Mesothelial cell of epicardium (in vitro differentiated cells): ENCODE measurements at regions not wholly inside any gene's neighbourhood (a gene's known extent, or its start where the extent isn't known, plus 50 kb on each side); places are given as distances from the start of the nearest gene placed in this dataset.

Experiments used
- DNase-seq, 2 experiments: peaks; one replicate each; pipeline ENCODE4 v3.0.0; 2021; ENCODE audit warnings: low spot score in 2 of 2; ENCODE audit not compliant: unreplicated experiment in 2 of 2
- H3K27ac Mint-ChIP-seq: 2 replicates; pipeline ENCODE4 v1.8.0; 2021; ENCODE audit warnings: mixed read lengths
- H3K27me3 Mint-ChIP-seq: 2 replicates; pipeline ENCODE4 v1.8.0; 2021; ENCODE audit warnings: low read depth, mixed read lengths
- H3K36me3 Mint-ChIP-seq: 2 replicates; pipeline ENCODE4 v1.8.0; 2021; ENCODE audit warnings: mixed read lengths
- H3K4me1 Mint-ChIP-seq: 2 replicates; pipeline ENCODE4 v1.8.0; 2021; ENCODE audit warnings: mixed read lengths
- H3K4me3 Mint-ChIP-seq: 2 replicates; pipeline ENCODE4 v1.8.0; 2021; ENCODE audit warnings: mild to moderate bottlenecking, moderate library complexity, mixed read lengths
- H3K9me3 Mint-ChIP-seq: 2 replicates; pipeline ENCODE4 v1.8.0; 2021; ENCODE audit warnings: mixed read lengths
- TF ChIP-seq, protein P1 (sequence below): fragments of 200-600 bp; sonication (generic); IDR thresholded peaks from one replicate; pipeline ENCODE4 v1.5.0; 2021; ENCODE audit warnings: antibody characterized with exemption; ENCODE audit not compliant: unreplicated experiment

DNA sequence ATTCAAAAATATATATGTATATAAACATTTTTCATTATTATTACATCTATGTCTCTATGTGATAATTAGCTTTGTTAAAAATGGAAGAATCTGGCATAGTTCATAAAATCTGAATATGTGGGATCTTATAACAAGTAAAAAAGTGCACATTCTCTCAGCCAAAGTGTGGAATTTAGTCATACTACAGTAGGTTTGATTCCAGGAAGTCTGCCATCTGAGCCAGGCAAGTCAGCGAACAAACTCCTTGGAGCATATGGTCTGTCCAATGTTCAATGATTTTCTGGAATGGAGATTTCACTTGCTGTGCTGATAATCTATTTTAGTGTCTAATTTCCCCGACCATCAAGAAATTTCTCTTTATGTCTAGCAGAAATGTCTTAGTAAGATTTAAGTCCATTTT is 1033.2 kb upstream of the NXPH2 start:
- no peak for DNase-seq
- no peak overlapping the region for H3K4me3 Mint-ChIP-seq
- no peaks in the 10 kb centered on the region for H3K9me3 Mint-ChIP-seq
- TF ChIP-seq, protein P1, sequence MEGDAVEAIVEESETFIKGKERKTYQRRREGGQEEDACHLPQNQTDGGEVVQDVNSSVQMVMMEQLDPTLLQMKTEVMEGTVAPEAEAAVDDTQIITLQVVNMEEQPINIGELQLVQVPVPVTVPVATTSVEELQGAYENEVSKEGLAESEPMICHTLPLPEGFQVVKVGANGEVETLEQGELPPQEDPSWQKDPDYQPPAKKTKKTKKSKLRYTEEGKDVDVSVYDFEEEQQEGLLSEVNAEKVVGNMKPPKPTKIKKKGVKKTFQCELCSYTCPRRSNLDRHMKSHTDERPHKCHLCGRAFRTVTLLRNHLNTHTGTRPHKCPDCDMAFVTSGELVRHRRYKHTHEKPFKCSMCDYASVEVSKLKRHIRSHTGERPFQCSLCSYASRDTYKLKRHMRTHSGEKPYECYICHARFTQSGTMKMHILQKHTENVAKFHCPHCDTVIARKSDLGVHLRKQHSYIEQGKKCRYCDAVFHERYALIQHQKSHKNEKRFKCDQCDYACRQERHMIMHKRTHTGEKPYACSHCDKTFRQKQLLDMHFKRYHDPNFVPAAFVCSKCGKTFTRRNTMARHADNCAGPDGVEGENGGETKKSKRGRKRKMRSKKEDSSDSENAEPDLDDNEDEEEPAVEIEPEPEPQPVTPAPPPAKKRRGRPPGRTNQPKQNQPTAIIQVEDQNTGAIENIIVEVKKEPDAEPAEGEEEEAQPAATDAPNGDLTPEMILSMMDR = no peak
- H3K27me3 Mint-ChIP-seq = no peaks in the 10 kb centered on the region
- no peaks in the 10 kb centered on the region for H3K36me3 Mint-ChIP-seq
- peaks cover 35% of the 10 kb centered on the region for H3K4me1 Mint-ChIP-seq
- H3K27ac Mint-ChIP-seq = no peak overlapping the region

DNA sequence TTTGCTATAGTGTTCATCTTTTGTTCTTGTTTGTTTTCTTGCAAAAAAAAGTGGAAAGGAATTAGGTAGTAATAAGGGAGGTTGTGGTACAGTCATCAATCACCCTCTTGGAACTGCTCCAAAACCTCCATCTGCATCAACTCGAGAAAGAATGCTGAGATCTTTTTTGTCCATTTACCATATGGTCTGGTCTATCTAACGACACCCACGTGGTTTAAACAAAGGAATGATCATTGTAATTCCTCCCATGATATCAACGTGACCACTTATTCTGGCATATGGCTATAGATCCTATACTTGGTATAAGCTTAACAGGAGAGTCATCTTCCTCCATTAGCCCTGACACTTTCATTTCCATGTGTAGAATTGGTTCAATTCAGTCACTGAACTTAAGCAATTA is 1025.3 kb upstream of the NXPH2 start:
- TF ChIP-seq, protein P1 = no peak
- no peak overlapping the region for H3K27ac Mint-ChIP-seq
- no peaks in the 10 kb centered on the region for H3K36me3 Mint-ChIP-seq
- no peak overlapping the region for H3K4me3 Mint-ChIP-seq
- H3K9me3 Mint-ChIP-seq = no peaks in the 10 kb centered on the region
- no peaks in the 10 kb centered on the region for H3K27me3 Mint-ChIP-seq
- H3K4me1 Mint-ChIP-seq = peaks cover 14% of the 10 kb centered on the region
- DNase-seq = no peak

DNA sequence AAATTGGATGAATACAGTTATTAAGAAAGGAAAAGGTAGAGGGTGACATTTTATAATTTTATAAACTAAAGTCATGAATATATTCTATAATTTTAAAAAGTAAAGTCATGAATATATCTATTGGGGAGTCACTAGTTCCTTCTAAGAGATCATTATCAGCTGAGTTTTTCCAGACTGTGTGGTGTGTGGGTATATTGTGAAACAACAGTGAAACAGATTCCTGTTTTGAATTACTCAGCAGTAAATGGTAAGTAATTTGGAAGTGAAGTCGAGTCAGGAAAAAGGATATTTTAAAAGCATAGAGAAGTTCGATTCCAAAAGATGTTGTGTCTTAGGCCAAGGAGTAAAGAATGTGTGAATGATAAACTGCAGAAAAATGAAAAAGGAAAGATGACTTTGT is 1018.2 kb upstream of the NXPH2 start:
- Mint-ChIP-seq H3K36me3 (no peaks in the 10 kb centered on the region), H3K4me3 (no peak overlapping the region), H3K4me1 (peaks cover 11% of the 10 kb centered on the region), H3K9me3 (peaks cover 4% of the 10 kb centered on the region), H3K27me3 (no peaks in the 10 kb centered on the region), H3K27ac (no peak overlapping the region)
- TF ChIP-seq, protein P1 = no peak
- DNase-seq = no peak

DNA sequence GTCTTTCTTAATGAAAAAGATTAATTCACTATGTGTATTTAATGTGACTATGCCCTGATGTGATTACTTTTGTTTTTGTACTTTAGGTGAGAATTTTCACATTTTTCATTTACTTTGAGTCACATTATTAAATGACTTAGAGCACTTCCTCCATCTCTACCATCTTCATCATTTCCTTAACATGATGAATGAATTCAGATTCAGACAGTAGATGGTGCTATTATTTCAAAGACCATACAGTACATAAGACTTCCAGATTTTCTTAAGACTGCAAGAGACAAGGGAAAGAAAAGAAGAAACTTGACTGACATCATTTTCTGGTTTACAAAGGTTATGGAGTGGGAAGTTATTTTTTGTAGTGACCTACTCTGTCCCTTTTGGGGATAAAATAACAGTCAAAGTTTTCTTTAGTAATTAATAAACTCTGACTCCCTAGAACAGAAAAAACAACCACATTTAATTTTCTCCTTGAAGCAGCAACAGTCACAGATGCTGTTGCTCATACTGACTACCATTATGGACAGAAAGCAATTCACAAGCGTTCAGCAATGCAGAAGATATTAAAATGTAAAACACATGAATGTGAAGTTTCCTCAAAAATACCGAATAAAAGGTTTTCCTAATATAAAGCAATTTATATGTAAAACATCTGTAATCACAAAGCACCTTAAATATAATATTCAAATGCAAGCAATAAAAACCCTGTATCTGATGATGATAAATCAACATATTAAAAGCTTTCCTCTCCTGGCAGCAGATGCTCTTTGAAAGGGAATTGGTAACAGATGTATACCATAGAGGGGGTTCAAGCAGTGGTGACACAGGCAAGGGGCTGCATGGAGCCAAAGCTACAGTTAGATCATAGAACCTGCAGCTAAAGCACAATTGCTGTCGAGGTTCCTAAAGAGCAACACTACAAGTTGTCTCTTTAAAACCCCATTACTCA is 1010.9 kb upstream of the NXPH2 start:
- H3K4me1 Mint-ChIP-seq = peaks cover 19% of the 10 kb centered on the region
- H3K9me3 Mint-ChIP-seq = peaks cover 4% of the 10 kb centered on the region
- TF ChIP-seq, protein P1 = no peak
- H3K27ac Mint-ChIP-seq = no peak overlapping the region
- no peak for DNase-seq
- no peak overlapping the region for H3K4me3 Mint-ChIP-seq
- no peaks in the 10 kb centered on the region for H3K36me3 Mint-ChIP-seq
- H3K27me3 Mint-ChIP-seq = no peaks in the 10 kb centered on the region

DNA sequence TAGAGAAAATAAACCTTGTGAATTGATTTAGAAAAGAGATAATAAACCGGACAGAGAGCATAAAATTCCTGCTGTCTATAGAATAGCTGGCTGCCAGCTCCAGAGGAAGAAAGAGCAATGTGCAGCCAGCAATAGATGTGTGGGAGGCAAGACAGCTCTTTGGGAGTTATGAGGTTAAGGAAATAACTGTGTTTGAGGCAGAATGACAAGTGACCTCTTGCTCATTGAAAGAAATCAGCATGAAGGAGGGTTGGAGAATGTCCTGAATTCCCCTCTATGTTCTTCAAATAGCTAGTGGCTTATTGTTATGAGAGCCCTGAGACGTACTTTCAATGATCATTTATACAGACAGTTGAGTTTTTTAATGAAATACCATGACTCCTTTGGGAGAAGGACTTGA is 1009.9 kb upstream of the NXPH2 start:
- Mint-ChIP-seq H3K36me3 (no peaks in the 10 kb centered on the region), H3K4me1 (peaks cover 19% of the 10 kb centered on the region), H3K27me3 (no peaks in the 10 kb centered on the region), H3K27ac (peak overlapping the region; percentile 4), H3K4me3 (no peak overlapping the region), H3K9me3 (peaks cover 4% of the 10 kb centered on the region)
- TF ChIP-seq, protein P1 = no peak
- DNase-seq = no peak
